Sigmoid colon (tissue), 6 donors: ENCODE measurements at regions not wholly inside any gene's neighbourhood (a gene's known extent, or its start where the extent isn't known, plus 50 kb on each side); places are given as distances from the start of the nearest gene placed in this dataset.

Experiments used
- DNase-seq: peaks from one replicate; pipeline ENCODE4 v3.0.0-alpha.2; 2019
- H3K27ac ChIP-seq, 4 donors: fragments of 200-600 bp; sonication (generic); one replicate each; pipeline ENCODE4 v1.5.1; 2016 to 2019; ENCODE audit warnings: mild to moderate bottlenecking in 1 of 4
- H3K27me3 ChIP-seq, 3 donors: fragments of 200-600 bp; sonication (generic); one replicate each; pipeline ENCODE4 v1.5.1; 2019; ENCODE audit warnings: mild to moderate bottlenecking in 1 of 3
- H3K36me3 ChIP-seq, 4 donors: fragments of 200-600 bp; sonication (generic); one replicate each; pipeline ENCODE4 v1.5.1; 2016 to 2019
- H3K4me1 ChIP-seq, 4 donors: fragments of 200-600 bp; sonication (generic); one replicate each; pipeline ENCODE4 v1.5.1; 2017 to 2019
- H3K4me3 ChIP-seq, 4 donors: fragments of 200-600 bp; sonication (generic); one replicate each; pipeline ENCODE4 v1.5.1; 2017 to 2019; ENCODE audit warnings: mild to moderate bottlenecking in 2 of 4, moderate library complexity in 1 of 4
- H3K9me3 ChIP-seq, 4 donors: fragments of 200-600 bp in 3 of 4; sonication (generic) in 3 of 4; one replicate each; pipeline versions ENCODE4 v1.5.1 to v1.6.1; 2013 to 2019
- CTCF ChIP-seq, 4 experiments: fragments of 450-650 bp in 3 of 4; fragments of 200-600 bp in 1 of 4; IDR thresholded peaks; one replicate each; pipeline ENCODE4 v1.5.1; 2016 to 2019; ENCODE audit warnings: antibody characterized with exemption in 4 of 4, mild to moderate bottlenecking in 3 of 4, moderate library complexity in 2 of 4
- EP300 ChIP-seq, 4 donors: sonication (generic); formaldehyde crosslinking; IDR thresholded peaks; one replicate each; pipeline ENCODE4 v1.6.1; 2017; ENCODE audit warnings: antibody characterized with exemption in 4 of 4
- POLR2A ChIP-seq, 2 donors: fragments of 450-650 bp; IDR thresholded peaks; one replicate each; pipeline ENCODE4 v1.6.1; 2016; ENCODE audit warnings: antibody characterized with exemption in 2 of 2, mild to moderate bottlenecking in 2 of 2, moderate library complexity in 2 of 2
- POLR2AphosphoS5 ChIP-seq, 4 donors: sonication (generic); formaldehyde crosslinking; IDR thresholded peaks; one replicate each; pipeline ENCODE4 v1.6.1; 2017; ENCODE audit warnings: antibody characterized with exemption in 4 of 4
- WGBS, 2 donors: extraction: QIAGEN DNeasy Blood & Tissue Kit; methylation state at CpG; one replicate each; pipeline ENCODE4 v1.1.7; 2013; 5-methylcytosine and 5-hydroxymethylcytosine counted together
- intact Hi-C: fragments of 100-400 bp; cut with DNase I; formaldehyde crosslinking; loops from one replicate; pipeline ENCODE4 v1.15.1; 2023
- donor health status: healthy with polysubstance abuse.
- donor health status: healthy.

DNA sequence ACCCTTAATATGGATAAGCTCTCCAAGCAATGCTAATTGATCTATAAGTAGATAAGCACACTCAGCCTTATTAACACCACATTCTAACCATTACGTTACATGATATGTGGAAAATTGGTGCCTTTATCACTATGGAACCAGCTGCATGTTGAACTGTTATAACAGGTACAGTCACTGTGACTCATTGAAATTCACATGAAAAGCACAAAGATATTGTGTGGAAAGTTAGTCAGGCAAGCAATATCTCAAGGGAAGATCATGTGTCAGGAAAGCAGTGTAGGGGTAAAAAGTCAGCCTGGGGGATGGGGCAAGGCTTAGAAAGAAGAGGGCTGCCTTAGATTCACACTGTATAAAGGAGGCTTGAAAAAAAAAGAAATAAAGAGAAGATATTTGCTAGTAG lies 313.7 kb upstream of the SMIM31 start:
- H3K9me3 ChIP-seq, result no peaks in the 10 kb centered on the region
- no peak for DNase-seq
- TF ChIP-seq POLR2A (IDR thresholded peaks at IDR 0.05), result no peak
- TF ChIP-seq POLR2AphosphoS5 (IDR thresholded peaks at IDR 0.05), result no peak
- no peak for TF ChIP-seq EP300 (IDR thresholded peaks at IDR 0.05)
- no peak for TF ChIP-seq CTCF (IDR thresholded peaks at IDR 0.05)
- H3K4me3 ChIP-seq, result no peak overlapping the region
- H3K4me1 ChIP-seq, result no peaks in the 10 kb centered on the region
- WGBS, 2 donors, result 81 to 87% methylated on average over 1 of the region's 1 CpG
- H3K27ac ChIP-seq, result no peak overlapping the region
- no peaks in the 10 kb centered on the region for H3K27me3 ChIP-seq
- intact Hi-C loops, result no loop called here
- no peaks in the 10 kb centered on the region for H3K36me3 ChIP-seq

- no peak for TF ChIP-seq POLR2AphosphoS5 (IDR thresholded peaks at IDR 0.05)
- TF ChIP-seq POLR2A (IDR thresholded peaks at IDR 0.05), result no peak
- no peak for TF ChIP-seq EP300 (IDR thresholded peaks at IDR 0.05)
- TF ChIP-seq CTCF (IDR thresholded peaks at IDR 0.05), result no peak
- no peaks in the 10 kb centered on the region for H3K27me3 ChIP-seq
- WGBS, 2 donors, result 89 to 91% methylated on average over 1 of the region's 1 CpG
- no peaks in the 10 kb centered on the region for H3K36me3 ChIP-seq
- no peak overlapping the region for H3K4me3 ChIP-seq
- no peaks in the 10 kb centered on the region for H3K9me3 ChIP-seq
- H3K4me1 ChIP-seq, result no peaks in the 10 kb centered on the region
- no peak for DNase-seq
- intact Hi-C loops, result no loop called here
- H3K27ac ChIP-seq, result no peak overlapping the region
Observed at GRCh38 chr4:164441109-164441508, 312.8 kb upstream of the SMIM31 start.

- no peak for DNase-seq
- Histone ChIP-seq H3K9me3 (no peaks in the 10 kb centered on the region), H3K4me1 (no peaks in the 10 kb centered on the region), H3K4me3 (no peak overlapping the region), H3K27me3 (no peaks in the 10 kb centered on the region), H3K36me3 (no peaks in the 10 kb centered on the region), H3K27ac (no peak overlapping the region)
- intact Hi-C loops, result no loop called here
- WGBS, 2 donors, result 50 to 62% methylated on average over 3 of the region's 3 CpGs
- TF ChIP-seq CTCF (IDR thresholded peaks at IDR 0.05) (no peak), POLR2A (IDR thresholded peaks at IDR 0.05) (no peak), POLR2AphosphoS5 (IDR thresholded peaks at IDR 0.05) (no peak), EP300 (IDR thresholded peaks at IDR 0.05) (no peak)
Observed at GRCh38 chr4:164442180-164442579, 311.8 kb upstream of the SMIM31 start.

- TF ChIP-seq CTCF (IDR thresholded peaks at IDR 0.05) (no peak), POLR2AphosphoS5 (IDR thresholded peaks at IDR 0.05) (no peak), POLR2A (IDR thresholded peaks at IDR 0.05) (no peak), EP300 (IDR thresholded peaks at IDR 0.05) (no peak)
- H3K27ac ChIP-seq, result no peak overlapping the region
- no peaks in the 10 kb centered on the region for H3K4me1 ChIP-seq
- no peak for DNase-seq
- H3K36me3 ChIP-seq, result no peaks in the 10 kb centered on the region
- intact Hi-C loops, result no loop called here
- no peaks in the 10 kb centered on the region for H3K9me3 ChIP-seq
- no peak overlapping the region for H3K4me3 ChIP-seq
- H3K27me3 ChIP-seq, result no peaks in the 10 kb centered on the region
Observed at GRCh38 chr4:164446516-164446915, 307.4 kb upstream of the SMIM31 start.

DNA sequence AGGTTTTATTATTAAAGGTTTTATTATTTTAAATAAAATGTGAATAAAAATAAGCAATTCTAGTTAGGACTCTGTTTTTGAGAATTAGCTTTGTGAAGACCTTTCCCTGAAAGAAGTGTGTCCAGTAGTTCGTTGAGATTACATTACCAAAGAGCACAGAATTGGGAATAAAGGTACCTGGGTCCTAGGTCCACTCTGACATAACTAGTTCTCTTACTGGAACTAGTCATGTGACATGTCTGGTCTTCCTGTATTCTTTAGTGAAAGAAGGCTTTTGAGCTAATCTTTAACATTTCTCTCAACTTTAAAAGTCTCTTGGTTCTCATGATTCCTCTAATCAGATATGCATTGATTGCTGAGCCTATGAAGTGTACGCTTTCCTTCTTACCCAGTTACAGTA lies 292.0 kb upstream of the SMIM31 start:
- H3K27ac ChIP-seq, result no peak overlapping the region
- H3K9me3 ChIP-seq, result no peaks in the 10 kb centered on the region
- no peaks in the 10 kb centered on the region for H3K4me1 ChIP-seq
- H3K4me3 ChIP-seq, result no peak overlapping the region
- DNase-seq, result no peak
- H3K36me3 ChIP-seq, result no peaks in the 10 kb centered on the region
- H3K27me3 ChIP-seq, result no peaks in the 10 kb centered on the region
- TF ChIP-seq EP300 (IDR thresholded peaks at IDR 0.05) (no peak), POLR2A (IDR thresholded peaks at IDR 0.05) (no peak), CTCF (IDR thresholded peaks at IDR 0.05) (no peak)
- 32 to 55% methylated on average over 2 of the region's 2 CpGs for WGBS, 2 donors
- intact Hi-C loops, result no loop called here
